ENCODE measurements at regions not wholly inside any gene's neighbourhood (a gene's known extent, or its start where the extent isn't known, plus 50 kb on each side); places are given as distances from the start of the nearest gene placed in this dataset.

- no peaks in the 10 kb centered on the region for H3K36me3 ChIP-seq (ENCODE audit: control insufficient read depth, insufficient read depth, low read length)
- H3K27me3 ChIP-seq (replicated peaks; ENCODE audit: control insufficient read depth, insufficient read depth, low read length), result no peaks in the 10 kb centered on the region
- TF ChIP-seq CTCF (IDR thresholded peaks at IDR 0.05; ENCODE audit: insufficient read depth, low read length, poor library complexity, severe bottlenecking), result no peak
- H3K4me3 ChIP-seq (replicated peaks; ENCODE audit: low read depth, low read length), result no peak overlapping the region
- DNase-seq (ENCODE audit: extremely low read depth, insufficient read length), result no peak
Observed at GRCh38 chr7:35558841-35559240, 136.1 kb downstream of the HERPUD2 start.

- Histone ChIP-seq H3K4me3 (replicated peaks; ENCODE audit: low read depth, low read length) (no peak overlapping the region), H3K36me3 (ENCODE audit: control insufficient read depth, insufficient read depth, low read length) (no peaks in the 10 kb centered on the region), H3K27me3 (replicated peaks; ENCODE audit: control insufficient read depth, insufficient read depth, low read length) (no peaks in the 10 kb centered on the region)
- no peak for TF ChIP-seq CTCF (IDR thresholded peaks at IDR 0.05; ENCODE audit: insufficient read depth, low read length, poor library complexity, severe bottlenecking)
- DNase-seq (ENCODE audit: extremely low read depth, insufficient read length), result no peak
Observed at GRCh38 chr7:35556515-35557471, 138.1 kb downstream of the HERPUD2 start.

GRCh38 chr7:35555934-35556333 is 139.0 kb downstream of the HERPUD2 start:
- Histone ChIP-seq H3K27me3 (replicated peaks; ENCODE audit: control insufficient read depth, insufficient read depth, low read length) (no peaks in the 10 kb centered on the region), H3K36me3 (ENCODE audit: control insufficient read depth, insufficient read depth, low read length) (no peaks in the 10 kb centered on the region), H3K4me3 (replicated peaks; ENCODE audit: low read depth, low read length) (no peak overlapping the region)
- no peak for TF ChIP-seq CTCF (IDR thresholded peaks at IDR 0.05; ENCODE audit: insufficient read depth, low read length, poor library complexity, severe bottlenecking)
- DNase-seq (ENCODE audit: extremely low read depth, insufficient read length), result no peak

- no peak for DNase-seq (ENCODE audit: extremely low read depth, insufficient read length)
- H3K4me3 ChIP-seq (replicated peaks; ENCODE audit: low read depth, low read length), result no peak overlapping the region
- H3K27me3 ChIP-seq (replicated peaks; ENCODE audit: control insufficient read depth, insufficient read depth, low read length), result no peaks in the 10 kb centered on the region
- H3K36me3 ChIP-seq (ENCODE audit: control insufficient read depth, insufficient read depth, low read length), result no peaks in the 10 kb centered on the region
- no peak for TF ChIP-seq CTCF (IDR thresholded peaks at IDR 0.05; ENCODE audit: insufficient read depth, low read length, poor library complexity, severe bottlenecking)
Observed at GRCh38 chr7:35555386-35555785, 139.5 kb downstream of the HERPUD2 start.

GRCh38 chr7:35553519-35553918 is 141.4 kb downstream of the HERPUD2 start:
- Histone ChIP-seq H3K27me3 (replicated peaks; ENCODE audit: control insufficient read depth, insufficient read depth, low read length) (no peaks in the 10 kb centered on the region), H3K4me3 (replicated peaks; ENCODE audit: low read depth, low read length) (no peak overlapping the region), H3K36me3 (ENCODE audit: control insufficient read depth, insufficient read depth, low read length) (no peaks in the 10 kb centered on the region)
- no peak for TF ChIP-seq CTCF (IDR thresholded peaks at IDR 0.05; ENCODE audit: insufficient read depth, low read length, poor library complexity, severe bottlenecking)
- DNase-seq (ENCODE audit: extremely low read depth, insufficient read length), result no peak

All from GM06990 (cell line).